ENCODE measurements at regions not wholly inside any gene's neighbourhood (a gene's known extent, or its start where the extent isn't known, plus 50 kb on each side); places are given as distances from the start of the nearest gene placed in this dataset.

DNA sequence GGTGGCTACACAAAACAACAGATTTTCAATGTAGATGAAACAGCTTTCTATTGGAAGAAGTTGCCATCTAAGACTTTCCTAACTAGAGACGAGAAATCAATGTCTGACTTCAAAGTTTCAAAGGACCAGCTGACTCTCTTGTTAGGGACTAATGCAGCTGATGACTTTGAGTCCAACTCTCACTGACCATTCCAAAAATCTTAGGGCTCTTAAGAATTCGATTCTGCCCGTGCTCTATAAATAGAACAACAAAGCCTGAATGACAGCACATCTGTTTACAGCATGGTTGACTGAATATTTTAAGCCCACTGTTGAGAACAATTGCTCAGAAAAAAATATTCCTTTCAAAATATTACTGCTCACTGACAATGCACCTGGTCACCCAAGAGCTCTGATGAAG, 202.4 kb upstream of the PRICKLE2 start:
- TF ChIP-seq POLR2A (IDR thresholded peaks at IDR 0.05): no peak
- TF ChIP-seq, protein P1, sequence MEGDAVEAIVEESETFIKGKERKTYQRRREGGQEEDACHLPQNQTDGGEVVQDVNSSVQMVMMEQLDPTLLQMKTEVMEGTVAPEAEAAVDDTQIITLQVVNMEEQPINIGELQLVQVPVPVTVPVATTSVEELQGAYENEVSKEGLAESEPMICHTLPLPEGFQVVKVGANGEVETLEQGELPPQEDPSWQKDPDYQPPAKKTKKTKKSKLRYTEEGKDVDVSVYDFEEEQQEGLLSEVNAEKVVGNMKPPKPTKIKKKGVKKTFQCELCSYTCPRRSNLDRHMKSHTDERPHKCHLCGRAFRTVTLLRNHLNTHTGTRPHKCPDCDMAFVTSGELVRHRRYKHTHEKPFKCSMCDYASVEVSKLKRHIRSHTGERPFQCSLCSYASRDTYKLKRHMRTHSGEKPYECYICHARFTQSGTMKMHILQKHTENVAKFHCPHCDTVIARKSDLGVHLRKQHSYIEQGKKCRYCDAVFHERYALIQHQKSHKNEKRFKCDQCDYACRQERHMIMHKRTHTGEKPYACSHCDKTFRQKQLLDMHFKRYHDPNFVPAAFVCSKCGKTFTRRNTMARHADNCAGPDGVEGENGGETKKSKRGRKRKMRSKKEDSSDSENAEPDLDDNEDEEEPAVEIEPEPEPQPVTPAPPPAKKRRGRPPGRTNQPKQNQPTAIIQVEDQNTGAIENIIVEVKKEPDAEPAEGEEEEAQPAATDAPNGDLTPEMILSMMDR (IDR thresholded peaks at IDR 0.05): no peak
